Mesendoderm (in vitro differentiated cells): ENCODE measurements at regions not wholly inside any gene's neighbourhood (a gene's known extent, or its start where the extent isn't known, plus 50 kb on each side); places are given as distances from the start of the nearest gene placed in this dataset.
A peak's percentile ranks its signal among the peaks of the same experiment; 100 is the strongest.
"Not testable (repeated sequence)": the region's sequence is repeated elsewhere in the genome, so short reads cannot be mapped to it uniquely, and the experiment has no call there.

Experiments used
- DNase-seq: peaks from one replicate; pipeline ENCODE4 v3.0.0; 2013
- H2AK5ac ChIP-seq: 2 replicates; pipeline ENCODE4 v1.6.1; 2013; ENCODE audit warnings: low read length, inconsistent platforms
- H2BK120ac ChIP-seq: 2 replicates; pipeline ENCODE4 v1.6.1; 2013; ENCODE audit warnings: low read depth, mild to moderate bottlenecking, low read length, moderate library complexity, mixed read lengths
- H2BK15ac ChIP-seq: replicated peaks from 2 replicates; pipeline ENCODE4 v1.6.1; 2013; ENCODE audit warnings: low read depth, mild to moderate bottlenecking, moderate library complexity
- H2BK5ac ChIP-seq: 2 replicates; pipeline ENCODE4 v1.6.1; 2013; ENCODE audit warnings: low read length, inconsistent platforms
- H3K18ac ChIP-seq: 2 replicates; pipeline ENCODE4 v1.6.1; 2013; ENCODE audit warnings: mild to moderate bottlenecking, low read length, mixed read lengths
- H3K23ac ChIP-seq: one replicate; pipeline ENCODE4 v1.6.1; 2013; ENCODE audit warnings: low read length
- H3K27ac ChIP-seq: 2 replicates; pipeline ENCODE4 v1.5.1; 2013; ENCODE audit warnings: low read depth, mild to moderate bottlenecking, inconsistent platforms, low read length, moderate library complexity
- H3K27me3 ChIP-seq: 2 replicates; pipeline ENCODE4 v1.6.1; 2013; ENCODE audit warnings: low read length, control low read depth, mild to moderate bottlenecking, inconsistent platforms; ENCODE audit not compliant: insufficient read depth, poor library complexity
- H3K36me3 ChIP-seq: 2 replicates; pipeline ENCODE4 v1.6.1; 2013; ENCODE audit warnings: low read length, inconsistent platforms; ENCODE audit not compliant: control insufficient read depth, insufficient read depth
- H3K4ac ChIP-seq: one replicate; pipeline ENCODE4 v1.6.1; 2013; ENCODE audit warnings: low read depth, mild to moderate bottlenecking, low read length, moderate library complexity
- H3K4me1 ChIP-seq: 2 replicates; pipeline ENCODE4 v1.6.1; 2013; ENCODE audit warnings: low read depth, low read length, inconsistent platforms; ENCODE audit not compliant: control insufficient read depth
- H3K4me2 ChIP-seq: 2 replicates; pipeline ENCODE4 v1.6.1; 2013; ENCODE audit warnings: low read length
- H3K4me3 ChIP-seq: 2 replicates; pipeline ENCODE4 v1.5.1; 2013; ENCODE audit warnings: mild to moderate bottlenecking, low read length
- H3K56ac ChIP-seq: one replicate; pipeline ENCODE4 v1.6.1; 2013; ENCODE audit warnings: low read length
- H3K79me1 ChIP-seq: 2 replicates; pipeline ENCODE4 v1.6.1; 2013; ENCODE audit warnings: low read length, inconsistent platforms
- H3K79me2 ChIP-seq: 2 replicates; pipeline ENCODE4 v1.6.1; 2013; ENCODE audit warnings: mild to moderate bottlenecking, low read length; ENCODE audit not compliant: control insufficient read depth, insufficient read depth
- H3K9ac ChIP-seq: 2 replicates; pipeline ENCODE4 v1.6.1; 2013; ENCODE audit warnings: low read length, inconsistent platforms
- H4K5ac ChIP-seq: one replicate; pipeline ENCODE4 v1.6.1; 2013; ENCODE audit warnings: low read length
- H4K8ac ChIP-seq: one replicate; pipeline ENCODE4 v1.6.1; 2013; ENCODE audit warnings: low read depth, mild to moderate bottlenecking, control low read depth, low read length, moderate library complexity
- WGBS: extraction: QIAGEN DNeasy Blood & Tissue Kit; methylation state at CpG from one replicate; pipeline ENCODE4 v1.1.7; 2013; ENCODE audit warnings: low lambda C conversion rate, missing lambda C conversion rate; ENCODE audit not compliant: insufficient coverage; ENCODE audit errors: extremely low coverage; 5-methylcytosine and 5-hydroxymethylcytosine counted together

DNA sequence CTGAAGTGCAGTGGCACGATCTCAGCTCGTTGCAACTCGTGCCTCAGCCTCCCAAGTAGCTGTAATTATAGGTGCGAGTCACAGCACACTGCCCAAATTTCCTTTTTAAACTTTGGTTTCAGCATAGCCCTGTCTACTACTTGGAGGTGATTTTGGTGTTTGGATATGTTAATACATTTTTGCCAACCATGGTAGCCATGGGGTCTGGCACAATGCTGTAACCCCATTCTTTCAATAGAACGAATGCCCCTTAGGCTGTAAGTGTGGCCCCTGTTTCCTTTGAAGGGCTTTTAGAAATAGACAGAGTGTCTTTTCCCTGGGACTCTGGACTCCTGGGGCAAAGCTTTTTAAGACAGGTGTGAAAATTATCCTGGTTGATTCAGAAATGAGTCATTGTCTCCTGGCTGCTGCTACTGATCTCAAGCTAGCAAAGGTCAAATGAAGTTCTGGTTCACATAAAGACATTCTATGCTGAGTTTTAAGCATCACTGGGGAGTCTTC is 141.1 kb upstream of the RUNX1 start:
- peak; percentile 14 for DNase-seq
- Histone ChIP-seq H3K27ac (no peak overlapping the region), H3K27me3 (no peaks in the 10 kb centered on the region), H3K36me3 (no peaks in the 10 kb centered on the region), H2BK120ac (no peak overlapping the region), H3K18ac (no peak overlapping the region), H3K4me2 (no peak overlapping the region), H2AK5ac (no peak overlapping the region), H3K56ac (no peak overlapping the region), H3K79me1 (no peaks in the 10 kb centered on the region), H2BK5ac (no peak overlapping the region), H3K4ac (no peak overlapping the region), H3K79me2 (no peaks in the 10 kb centered on the region), H4K5ac (no peak overlapping the region), H3K9ac (no peak overlapping the region), H3K4me1 (no peaks in the 10 kb centered on the region), H3K4me3 (no peak overlapping the region), H4K8ac (no peak overlapping the region), H2BK15ac (no peak overlapping the region), H3K23ac (no peak overlapping the region)
- no CpG with 5 or more reads among the region's 5 CpGs for WGBS

DNA sequence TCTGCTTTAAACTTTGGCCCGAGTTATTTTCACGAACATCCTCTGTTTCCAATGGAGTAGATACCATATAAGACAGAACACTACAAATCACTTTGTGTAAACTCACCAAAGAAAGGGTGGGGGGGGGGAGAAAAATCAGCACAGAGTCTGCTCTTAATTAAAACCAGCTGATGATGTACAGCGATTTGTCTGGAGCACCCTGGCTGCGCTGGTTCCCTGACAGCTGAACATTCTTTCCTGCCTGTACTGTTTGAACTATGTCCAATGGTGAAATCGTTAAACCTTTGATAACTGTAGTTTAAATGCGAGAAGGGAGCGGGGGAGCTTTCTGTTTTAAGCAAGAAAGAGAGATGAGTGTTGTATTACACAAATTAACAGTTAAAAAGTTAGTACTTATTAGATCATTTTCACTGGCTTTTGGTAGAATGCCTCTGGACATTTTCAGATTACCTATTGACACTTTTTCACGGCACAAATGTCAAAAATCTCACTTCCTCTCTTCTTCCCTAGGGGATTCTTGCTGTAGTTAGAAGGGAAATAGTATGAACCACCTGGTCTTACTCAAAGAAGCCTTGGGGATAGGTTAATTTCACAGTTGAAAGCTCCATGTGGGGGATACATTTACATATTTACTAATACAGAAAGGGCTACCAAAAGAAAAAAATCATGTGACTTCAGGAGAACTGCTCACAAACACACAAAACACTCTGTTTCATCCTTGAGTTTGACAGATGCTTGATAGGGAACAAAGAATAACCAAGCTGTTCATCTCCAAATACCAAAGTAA is 140.2 kb upstream of the RUNX1 start:
- Histone ChIP-seq H3K18ac (no peak overlapping the region), H2BK5ac (no peak overlapping the region), H3K27me3 (no peaks in the 10 kb centered on the region), H3K79me2 (no peaks in the 10 kb centered on the region), H3K56ac (no peak overlapping the region), H3K4ac (no peak overlapping the region), H3K79me1 (no peaks in the 10 kb centered on the region), H3K4me2 (no peak overlapping the region), H3K4me1 (no peaks in the 10 kb centered on the region), H2BK15ac (no peak overlapping the region), H2BK120ac (no peak overlapping the region), H3K27ac (no peak overlapping the region), H2AK5ac (no peak overlapping the region), H3K4me3 (no peak overlapping the region), H3K9ac (no peak overlapping the region), H3K23ac (no peak overlapping the region), H4K5ac (no peak overlapping the region), H3K36me3 (no peaks in the 10 kb centered on the region), H4K8ac (no peak overlapping the region)
- no peak for DNase-seq
- 100% methylated on average over 2 of the region's 8 CpGs for WGBS

GRCh38 chr21:35183389-35183788 is 134.3 kb upstream of the RUNX1 start:
- H2AK5ac ChIP-seq, H3K79me1 ChIP-seq, H3K4me1 ChIP-seq, H3K9ac ChIP-seq, H3K4ac ChIP-seq, H3K4me3 ChIP-seq, H3K23ac ChIP-seq, H3K79me2 ChIP-seq, H3K4me2 ChIP-seq, H2BK5ac ChIP-seq, DNase-seq, H3K56ac ChIP-seq, H2BK120ac ChIP-seq, H3K27me3 ChIP-seq, H3K18ac ChIP-seq, H3K36me3 ChIP-seq, H3K27ac ChIP-seq, H4K8ac ChIP-seq, H4K5ac ChIP-seq, H2BK15ac ChIP-seq: not testable (repeated sequence)
- WGBS = no CpG with 5 or more reads among the region's 2 CpGs

- Histone ChIP-seq H3K79me1 (no peaks in the 10 kb centered on the region), H3K18ac (no peak overlapping the region), H3K4ac (no peak overlapping the region), H2AK5ac (no peak overlapping the region), H3K79me2 (no peaks in the 10 kb centered on the region), H3K4me2 (no peak overlapping the region), H3K4me1 (no peaks in the 10 kb centered on the region), H3K27ac (no peak overlapping the region), H3K9ac (no peak overlapping the region), H2BK5ac (no peak overlapping the region), H3K56ac (no peak overlapping the region), H4K8ac (no peak overlapping the region), H3K27me3 (no peaks in the 10 kb centered on the region), H3K36me3 (no peaks in the 10 kb centered on the region), H2BK15ac (no peak overlapping the region), H3K23ac (no peak overlapping the region), H3K4me3 (no peak overlapping the region), H2BK120ac (no peak overlapping the region), H4K5ac (no peak overlapping the region)
- WGBS = no CpG with 5 or more reads among the region's 1 CpG
- no peak for DNase-seq
Observed at GRCh38 chr21:35179990-35180540, 131.0 kb upstream of the RUNX1 start.

- Histone ChIP-seq H3K4ac (no peak overlapping the region), H3K79me1 (no peaks in the 10 kb centered on the region), H3K4me1 (no peaks in the 10 kb centered on the region), H3K23ac (no peak overlapping the region), H3K9ac (no peak overlapping the region), H2BK15ac (no peak overlapping the region), H3K27ac (no peak overlapping the region), H2BK120ac (no peak overlapping the region), H2BK5ac (no peak overlapping the region), H4K5ac (no peak overlapping the region), H2AK5ac (no peak overlapping the region), H3K27me3 (no peaks in the 10 kb centered on the region), H3K4me3 (no peak overlapping the region), H3K18ac (no peak overlapping the region), H3K56ac (no peak overlapping the region), H4K8ac (no peak overlapping the region), H3K4me2 (no peak overlapping the region), H3K36me3 (no peaks in the 10 kb centered on the region), H3K79me2 (no peaks in the 10 kb centered on the region)
- DNase-seq = no peak
- no CpG with 5 or more reads among the region's 1 CpG for WGBS
Observed at GRCh38 chr21:35178827-35179226, 129.7 kb upstream of the RUNX1 start.
